CD4-positive, alpha-beta T cell treated with Interferon gamma for 1 hour (primary cell): ENCODE measurements at regions not wholly inside any gene's neighbourhood (a gene's known extent, or its start where the extent isn't known, plus 50 kb on each side); places are given as distances from the start of the nearest gene placed in this dataset.

ENCODE experiments used
- DNase-seq: peaks from one replicate; pipeline ENCODE4 v3.0.0-alpha.2; 2020

DNA sequence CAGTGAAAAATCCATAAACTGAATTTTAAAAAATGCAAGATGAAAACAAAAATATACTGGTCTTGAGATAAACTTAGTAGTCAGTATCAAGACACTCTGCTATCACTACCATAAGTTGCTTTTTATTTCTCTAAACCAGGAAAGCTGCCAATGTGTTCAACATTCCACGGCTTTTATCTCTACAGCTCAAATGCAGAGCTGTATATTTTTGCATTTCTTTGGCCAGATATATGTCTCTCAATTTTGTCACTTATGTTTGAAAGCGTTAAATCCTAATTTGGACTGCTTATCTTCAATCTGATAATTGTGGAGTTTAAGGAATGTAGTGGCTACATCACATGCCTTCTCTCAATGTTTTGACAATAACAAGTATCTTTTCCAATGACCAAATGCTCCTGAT, 609.5 kb downstream of the EPHA4 start:
- DNase-seq = no peak

DNA sequence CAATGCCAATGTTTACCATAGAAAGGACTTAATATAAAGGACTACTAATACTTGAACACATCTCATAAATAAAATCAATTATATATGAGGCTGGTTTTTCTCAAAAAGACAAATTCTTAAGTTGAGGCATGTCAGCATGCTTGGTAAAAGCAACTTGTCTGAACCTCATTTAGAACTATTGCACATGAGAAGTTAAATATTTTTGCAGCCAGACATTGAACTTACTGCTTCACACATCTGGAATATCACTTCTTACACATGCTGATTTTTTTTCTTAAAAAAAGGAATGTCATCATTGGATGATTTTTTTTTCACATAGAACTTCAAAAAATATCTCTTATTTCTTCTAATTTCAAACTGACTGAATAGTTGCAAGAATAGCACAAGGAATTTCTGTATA, 609.0 kb downstream of the EPHA4 start:
- DNase-seq = no peak

DNA sequence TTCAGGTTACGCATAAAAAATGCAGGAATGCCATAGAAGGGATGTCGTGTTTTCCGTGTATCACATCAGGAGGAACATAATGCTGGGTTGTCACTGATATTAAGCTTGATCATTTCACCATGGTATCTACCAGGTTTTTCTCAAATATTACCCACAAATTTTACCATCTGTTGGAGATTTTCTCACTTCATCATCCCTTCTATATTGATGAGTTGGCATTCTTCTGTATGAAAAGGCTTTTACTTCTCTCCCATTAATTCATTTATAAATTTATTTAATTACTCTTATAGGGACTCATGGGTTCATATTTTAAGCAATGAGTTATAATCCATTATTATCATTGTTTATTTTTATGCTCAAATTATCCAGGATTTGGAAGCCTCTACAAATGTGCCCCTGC, 608.2 kb downstream of the EPHA4 start:
- DNase-seq = no peak

DNA sequence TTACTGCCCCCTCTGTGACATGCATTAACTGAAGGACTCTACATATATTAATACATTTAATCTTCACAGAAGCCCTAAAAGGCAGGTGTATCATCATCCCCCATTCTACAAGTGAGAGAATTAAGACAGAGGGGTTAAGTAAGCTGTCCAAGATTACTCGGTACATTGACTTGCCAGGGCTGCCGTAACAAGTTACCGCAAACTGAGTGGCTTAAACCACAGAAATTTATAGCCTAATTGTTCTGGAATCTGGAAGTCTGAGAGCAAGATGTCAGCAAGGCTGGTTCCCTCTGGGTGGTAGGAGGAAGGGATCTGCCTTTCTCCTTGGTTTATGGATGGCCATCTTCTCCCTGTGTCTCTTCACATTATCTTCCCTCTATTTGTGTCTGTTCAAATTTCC, 605.5 kb downstream of the EPHA4 start:
- no peak for DNase-seq

DNA sequence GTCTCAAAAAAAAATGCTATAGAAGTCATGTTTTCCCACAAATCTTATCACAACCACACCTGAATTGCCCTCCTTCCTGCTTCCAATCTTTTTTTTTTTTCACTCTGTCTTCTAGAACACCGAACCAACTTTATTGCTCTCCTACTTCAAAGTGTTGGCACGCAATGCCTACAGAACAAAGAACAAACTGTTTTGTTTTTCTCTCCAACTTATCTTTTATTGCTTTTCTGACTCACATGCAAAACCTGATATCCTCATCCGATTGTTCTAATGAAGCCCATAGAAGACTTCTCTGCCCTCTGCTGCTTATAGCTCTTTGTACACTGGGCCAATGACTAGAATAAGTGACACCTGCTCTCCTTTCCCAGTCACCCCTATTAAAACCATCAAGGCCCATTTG, 602.8 kb downstream of the EPHA4 start:
- no peak for DNase-seq

DNA sequence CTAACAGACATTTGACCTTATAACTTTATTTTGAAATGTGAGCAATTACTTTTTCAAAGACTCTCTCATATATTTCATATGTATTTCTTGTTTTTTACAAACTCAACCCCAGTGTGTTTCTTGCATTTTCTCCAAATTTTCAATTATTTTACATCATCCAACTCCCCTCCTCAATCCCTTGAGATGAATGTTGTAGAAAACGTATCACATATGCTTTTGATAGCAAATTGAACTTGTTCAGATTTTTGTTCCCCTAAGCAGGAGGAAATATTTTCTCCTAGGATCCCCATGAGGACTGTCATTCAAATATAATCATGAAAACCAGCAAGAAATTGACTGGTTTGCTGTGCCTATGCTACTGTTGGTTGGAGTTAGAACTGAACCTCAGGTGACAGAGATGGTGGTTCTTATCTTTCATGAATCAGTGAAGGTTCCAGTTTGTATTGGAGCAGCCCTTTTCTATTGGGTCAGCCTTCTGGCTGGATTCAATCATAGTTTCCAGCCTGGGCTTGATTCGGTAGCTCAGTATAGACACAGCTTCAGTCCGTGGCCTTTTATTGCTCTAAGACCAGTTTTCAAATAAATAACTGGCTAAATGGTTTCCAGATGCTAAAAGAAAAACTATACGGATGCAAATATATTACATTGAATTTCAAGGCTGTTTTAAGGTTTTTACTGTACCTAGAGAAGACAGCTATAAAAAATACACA, 591.0 kb downstream of the EPHA4 start:
- no peak for DNase-seq

DNA sequence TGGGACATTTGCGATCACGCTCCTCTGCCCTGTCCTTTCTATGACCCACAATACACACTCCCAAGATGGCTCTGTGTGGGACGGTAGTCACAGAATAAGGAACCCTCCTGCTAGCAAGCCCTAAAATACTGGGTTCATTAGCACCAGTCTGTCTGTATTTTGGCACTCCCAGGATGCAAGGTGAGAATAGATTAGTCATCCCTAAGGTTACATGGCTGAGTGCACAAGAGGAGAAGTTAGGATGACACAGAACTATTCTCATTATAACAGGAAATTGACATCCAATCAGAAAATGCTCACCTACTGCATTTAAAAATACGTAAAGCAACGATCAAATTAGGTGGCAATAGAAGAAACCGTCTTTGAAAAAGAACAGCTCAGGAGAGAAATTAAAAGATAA, 590.2 kb downstream of the EPHA4 start:
- DNase-seq = no peak

DNA sequence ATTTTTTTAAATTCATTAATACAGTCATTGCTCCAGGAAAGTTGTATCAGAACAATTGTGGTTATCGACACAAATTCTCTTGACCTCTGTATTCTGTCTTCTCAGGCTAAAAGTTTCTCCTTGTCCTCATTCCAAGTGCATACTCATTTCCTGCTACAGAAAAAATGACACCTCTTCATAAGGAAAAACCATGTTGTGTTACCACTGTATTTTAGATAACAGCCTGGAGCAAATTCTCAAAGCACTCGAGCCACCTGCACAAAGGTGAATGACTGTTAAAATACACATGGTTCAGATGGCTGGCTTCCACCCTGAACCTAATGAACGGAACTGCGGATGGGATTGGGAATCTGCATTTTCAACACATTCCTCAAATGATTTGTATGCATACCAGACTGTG, 586.5 kb downstream of the EPHA4 start:
- no peak for DNase-seq

DNA sequence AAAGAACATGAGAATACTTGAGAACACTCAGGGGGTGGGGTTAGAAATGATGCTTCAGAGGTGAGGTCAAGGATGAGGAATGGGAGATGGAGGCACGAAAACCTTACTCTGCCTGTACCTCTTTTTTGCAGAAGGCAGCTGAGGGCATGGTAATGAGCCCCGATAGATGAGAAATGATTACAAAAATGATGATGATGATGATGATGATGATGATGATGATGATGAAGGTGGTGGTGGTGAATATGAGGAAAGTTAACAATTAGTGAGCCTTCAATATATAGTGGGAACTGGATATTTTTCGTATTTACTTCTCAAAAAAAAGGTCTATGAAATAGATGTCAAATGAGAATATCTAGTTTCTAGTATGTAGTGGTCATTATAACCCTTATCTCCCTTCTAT, 584.3 kb downstream of the EPHA4 start:
- DNase-seq = no peak

DNA sequence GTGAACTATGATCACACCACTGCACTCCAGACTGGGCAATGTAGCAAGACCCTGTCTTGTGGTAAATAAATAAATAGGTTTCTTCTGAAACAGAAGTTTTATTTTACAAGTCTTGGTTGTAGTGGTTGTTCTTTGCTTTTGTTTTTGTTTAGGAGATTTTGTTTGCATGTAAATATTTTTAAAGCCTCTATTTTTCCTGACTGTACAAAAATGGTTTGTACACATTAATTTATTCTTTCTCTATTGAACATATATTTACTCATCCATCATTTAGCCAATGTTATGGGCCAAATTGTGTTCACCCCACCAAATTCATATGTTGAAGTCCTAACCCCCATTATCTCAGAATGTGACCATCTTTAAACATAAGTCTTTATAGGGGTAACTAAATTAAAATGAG, 580.1 kb downstream of the EPHA4 start:
- DNase-seq = no peak

DNA sequence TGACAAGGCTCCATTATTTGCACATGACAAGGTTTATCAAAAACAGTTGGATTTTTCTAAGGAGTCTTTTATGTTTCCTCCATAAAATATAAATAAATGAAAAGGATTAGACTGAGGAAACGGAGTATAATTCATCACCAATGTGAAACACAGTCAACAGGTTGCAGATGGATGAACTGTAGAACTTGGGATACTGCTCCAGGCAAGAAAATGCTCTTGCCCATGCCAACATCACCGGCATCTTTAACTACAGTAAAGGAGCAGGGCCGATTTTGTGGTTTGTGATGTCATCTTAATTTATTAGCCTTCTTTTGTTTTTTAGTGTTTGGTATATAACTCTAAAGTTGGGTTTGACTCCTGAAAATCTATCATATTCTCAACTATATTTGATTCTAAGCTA, 577.3 kb downstream of the EPHA4 start:
- no peak for DNase-seq

DNA sequence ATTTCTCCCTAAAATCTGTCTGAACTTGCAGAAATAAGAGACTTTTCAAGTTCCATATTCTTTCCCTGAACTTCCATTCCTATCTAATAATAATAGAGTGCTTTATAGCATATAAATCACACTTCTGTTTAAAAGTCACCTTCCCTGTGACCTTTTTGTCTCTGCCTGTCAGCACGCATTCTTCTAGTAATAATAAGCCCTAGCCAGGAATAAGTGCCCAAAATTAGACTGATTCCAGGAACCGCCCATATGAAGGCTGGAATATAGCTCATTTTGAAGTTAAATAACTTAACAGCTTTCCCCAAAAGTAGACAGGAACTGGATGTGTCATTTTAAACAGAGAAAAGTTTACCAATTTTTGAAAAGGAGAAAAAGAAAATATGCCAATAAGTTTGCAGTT, 576.5 kb downstream of the EPHA4 start:
- no peak for DNase-seq

DNA sequence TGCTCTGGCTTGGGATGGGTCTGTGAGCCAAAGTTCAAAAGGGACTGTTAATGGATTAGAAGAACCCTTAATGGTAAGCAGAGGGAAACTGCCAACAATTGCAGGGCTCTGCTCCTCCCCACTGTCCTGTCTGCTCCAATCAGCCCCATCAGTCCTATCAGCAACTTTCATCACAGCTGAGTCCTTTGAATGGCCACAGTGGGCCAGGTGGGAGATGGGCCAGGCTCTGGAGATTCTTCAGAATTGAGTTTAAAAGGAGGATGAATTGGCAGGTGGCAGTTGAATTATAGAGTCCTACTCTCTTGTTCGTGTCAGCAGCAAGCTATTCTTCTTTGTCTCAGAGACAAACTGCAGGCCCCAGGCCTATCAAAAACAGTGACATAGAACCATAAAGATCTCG, 573.9 kb downstream of the EPHA4 start:
- DNase-seq = no peak

DNA sequence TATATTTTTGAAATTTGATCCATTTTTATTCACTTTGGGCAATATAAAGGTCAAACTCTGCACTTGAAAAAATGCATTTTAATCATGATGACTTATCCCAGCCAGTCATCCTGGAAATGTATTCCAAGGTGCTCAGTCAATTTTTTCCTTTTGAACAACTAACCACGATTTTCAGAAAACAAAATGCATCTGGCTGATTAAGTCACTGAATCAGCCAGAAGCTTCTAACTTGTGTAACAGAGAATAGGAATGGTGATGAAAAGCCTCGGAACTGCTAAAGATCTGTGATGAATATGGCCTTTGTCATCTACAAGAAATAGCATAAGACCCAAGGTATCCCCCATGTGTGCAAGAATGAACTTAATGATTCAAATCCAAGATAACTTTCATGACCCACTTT, 572.7 kb downstream of the EPHA4 start:
- no peak for DNase-seq

DNA sequence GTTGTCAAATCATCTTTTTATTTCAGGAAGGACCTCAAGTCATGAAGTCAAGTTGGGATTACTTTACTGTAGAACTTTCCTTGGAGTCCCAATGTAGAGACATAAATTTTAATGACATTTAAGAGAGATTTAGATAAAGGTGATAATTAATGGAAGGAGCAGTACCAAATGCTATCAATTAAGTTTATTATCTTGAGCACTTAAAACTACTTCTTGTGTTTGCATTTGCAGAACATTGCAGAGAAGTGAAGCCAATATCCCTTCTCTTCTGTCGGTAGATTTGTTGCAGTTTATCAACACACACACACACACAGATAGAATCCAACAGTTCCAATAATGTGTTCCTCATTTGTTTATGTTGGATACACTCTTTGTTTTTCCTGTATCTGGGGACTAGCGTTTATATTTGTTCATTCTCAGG, 570.7 kb downstream of the EPHA4 start:
- no peak for DNase-seq

DNA sequence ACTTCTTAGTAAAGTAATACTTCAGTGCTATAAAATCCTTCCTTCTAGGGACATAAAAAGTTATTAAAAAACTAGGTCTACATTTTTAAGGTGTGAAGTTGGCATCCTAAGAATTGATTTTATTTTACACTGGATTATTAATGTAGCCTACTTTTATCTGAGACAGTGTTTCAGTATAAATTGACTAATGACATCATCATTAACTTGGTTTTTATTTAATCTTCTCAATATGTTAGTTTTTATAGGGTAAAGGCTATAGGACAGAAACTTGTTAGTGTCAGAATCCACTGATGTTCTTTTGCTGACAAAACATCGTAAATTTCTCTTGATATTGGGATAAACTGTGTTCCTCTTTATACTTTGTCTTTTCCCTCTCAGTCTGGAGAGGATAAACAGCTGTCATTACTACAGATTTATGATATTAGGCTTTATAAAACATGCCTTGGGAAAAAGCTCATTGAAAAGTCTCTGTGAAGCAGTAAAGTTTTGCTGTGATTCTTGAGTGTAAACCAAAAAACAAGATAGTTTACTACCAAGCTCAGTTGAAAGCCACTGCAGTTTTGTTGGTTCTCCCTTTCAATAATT, 569.9 kb downstream of the EPHA4 start:
- no peak for DNase-seq

DNA sequence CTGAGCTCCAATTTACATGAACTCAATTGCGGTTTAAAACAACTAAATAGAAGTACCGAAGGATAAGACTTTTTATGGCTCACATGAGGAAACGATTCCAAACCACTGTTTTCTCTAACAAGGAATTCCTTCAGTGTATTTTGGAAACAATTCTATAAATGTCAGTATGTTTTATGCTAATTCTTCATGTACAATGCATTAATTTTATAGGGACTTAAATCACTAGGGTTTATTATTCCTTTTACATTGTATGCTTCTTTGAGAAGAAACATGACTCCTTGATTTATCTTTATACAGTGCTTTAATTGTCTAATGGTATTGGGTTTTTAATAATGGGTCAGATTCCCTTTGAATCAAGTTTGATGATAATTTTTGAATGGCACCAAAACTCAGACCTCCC, 566.8 kb downstream of the EPHA4 start:
- DNase-seq = no peak

DNA sequence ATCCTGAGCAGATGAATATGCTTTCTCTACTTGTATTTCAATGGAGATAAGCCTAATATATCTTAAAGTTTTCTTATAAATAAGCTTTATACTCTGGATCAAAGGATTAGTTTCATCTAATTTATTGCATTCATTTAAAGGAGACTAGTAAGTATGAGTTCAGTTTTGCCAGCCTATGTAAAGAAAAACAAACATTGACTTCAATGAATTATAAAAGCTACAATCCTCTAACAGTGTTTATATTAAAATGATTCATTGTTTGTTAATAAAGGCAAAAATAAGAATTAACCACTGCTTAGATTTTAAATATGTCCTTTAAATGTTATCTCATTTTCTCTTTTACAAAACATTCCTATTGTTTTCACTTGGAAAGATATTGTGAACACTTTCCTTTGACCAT, 566.0 kb downstream of the EPHA4 start:
- DNase-seq = no peak

DNA sequence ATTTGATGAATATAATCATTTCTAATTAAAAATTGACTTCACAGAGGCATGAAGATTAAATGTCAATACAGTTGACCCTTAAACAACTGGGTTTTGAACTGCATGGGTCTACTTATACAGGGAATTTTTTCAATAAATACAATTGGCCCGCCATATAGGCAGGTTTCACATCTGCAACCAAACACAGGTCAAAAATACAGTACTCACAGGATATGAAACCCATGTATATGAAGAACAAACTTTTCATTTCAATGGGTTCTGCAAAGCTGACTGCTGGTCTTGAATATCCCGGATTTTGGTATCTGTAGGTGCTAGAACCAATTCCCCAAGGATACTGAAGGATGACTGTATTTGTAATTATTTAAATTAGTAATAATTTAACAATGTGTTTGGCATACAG, 555.6 kb downstream of the EPHA4 start:
- DNase-seq = no peak

DNA sequence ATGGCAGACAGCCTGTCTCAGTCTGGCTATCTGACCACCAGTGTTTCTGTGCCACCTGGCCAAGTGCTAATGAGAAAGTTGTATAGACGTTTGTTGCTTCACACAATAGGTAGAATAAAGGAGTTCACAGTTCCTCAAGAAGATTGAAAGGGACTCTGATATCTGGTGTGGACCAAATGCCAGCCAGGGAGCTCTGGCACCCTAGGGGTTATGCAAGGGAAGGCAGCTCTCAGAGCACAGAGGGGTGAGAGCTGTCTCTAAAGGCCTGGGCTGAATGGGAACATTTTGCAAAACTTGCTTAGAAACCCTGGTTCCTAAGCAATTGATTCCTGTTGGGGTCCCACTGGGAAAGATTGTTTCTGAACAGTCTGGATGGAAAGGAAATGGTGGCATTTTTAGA, 553.8 kb downstream of the EPHA4 start:
- DNase-seq = no peak

DNA sequence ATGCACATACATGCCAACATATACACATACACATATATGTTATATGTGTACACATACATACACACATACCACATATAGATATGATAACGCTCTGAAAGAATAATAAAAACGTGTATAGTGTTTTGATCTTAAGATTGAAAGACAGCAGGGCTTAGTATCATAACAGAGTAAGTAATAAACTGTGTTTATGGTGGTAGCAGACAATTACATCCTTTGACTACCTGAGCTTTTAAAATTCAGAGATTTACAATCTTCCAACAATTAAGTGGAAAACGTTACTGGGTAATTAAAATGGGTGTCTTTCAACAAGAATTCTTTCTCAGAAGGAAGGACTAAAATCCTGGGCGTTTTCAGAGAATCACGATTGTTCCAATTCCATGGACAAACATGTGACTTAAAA, 552.4 kb downstream of the EPHA4 start:
- DNase-seq = no peak

DNA sequence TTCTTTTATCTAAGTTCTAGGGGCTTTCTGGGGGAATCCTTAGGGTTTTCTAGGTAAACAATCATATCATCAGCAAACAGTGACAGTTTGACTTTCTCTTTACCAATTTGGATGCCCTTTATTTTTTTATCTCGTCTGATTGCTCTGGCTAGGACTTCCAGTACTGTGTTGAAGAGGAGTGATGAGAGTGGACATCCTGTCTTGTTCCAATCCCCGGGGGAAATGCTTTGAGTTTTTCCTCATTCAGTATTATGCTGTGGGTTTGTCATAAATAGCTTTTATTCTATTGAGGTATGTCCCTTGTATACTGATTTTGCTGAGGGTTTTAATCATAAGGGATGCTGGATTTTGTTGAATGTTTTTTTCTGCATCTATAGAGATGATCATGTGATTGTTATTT, 549.5 kb downstream of the EPHA4 start:
- DNase-seq = no peak

DNA sequence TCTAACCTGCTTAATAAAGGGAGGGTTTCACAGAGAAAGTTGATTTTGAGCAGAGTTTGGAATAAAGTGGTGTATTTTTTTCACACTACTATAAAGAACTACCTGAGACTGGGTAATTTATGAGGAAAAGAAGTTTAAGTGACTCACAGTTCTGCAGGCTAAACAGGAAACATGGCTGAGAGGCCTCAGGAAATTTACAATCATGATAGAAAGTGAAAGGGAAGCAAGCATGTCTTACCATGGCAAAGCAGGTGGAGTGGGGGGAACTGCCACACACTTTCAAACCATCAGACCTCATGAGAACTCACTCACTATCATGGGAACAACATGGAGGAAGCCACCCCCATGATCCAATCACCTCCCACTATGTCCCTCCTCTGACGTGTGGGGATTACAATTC, 546.7 kb downstream of the EPHA4 start:
- DNase-seq = no peak

DNA sequence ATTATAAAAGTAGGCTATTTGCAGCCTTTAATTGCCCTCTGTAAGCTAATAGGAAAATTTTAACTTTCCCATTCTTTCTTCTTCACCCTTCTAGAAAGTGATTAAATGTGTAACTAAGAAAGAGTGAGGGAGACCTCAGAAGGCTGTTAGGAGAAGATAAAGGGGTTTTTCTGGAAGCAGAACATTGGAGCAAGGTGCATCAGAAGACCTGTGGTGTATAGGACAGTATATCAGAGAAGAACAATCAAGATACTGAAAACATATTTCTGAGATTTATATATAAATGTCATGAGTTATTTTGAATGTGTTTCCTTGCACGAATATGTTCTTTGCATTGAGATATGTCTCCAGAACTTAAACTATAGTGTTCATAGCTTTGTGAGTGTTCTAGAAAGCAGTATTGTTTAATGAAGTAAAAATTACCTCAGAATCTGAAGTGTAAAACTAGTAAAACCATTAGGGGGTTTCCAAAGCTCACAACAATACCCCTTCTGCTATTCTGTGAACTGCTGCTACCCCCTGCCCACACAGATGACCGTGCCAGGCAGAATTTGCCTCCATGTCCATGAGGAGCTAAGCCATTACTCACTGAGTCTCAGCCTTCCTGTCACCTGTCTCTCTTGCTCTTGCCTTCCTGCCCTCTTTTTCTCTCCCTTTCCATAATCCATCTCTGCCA, 537.9 kb downstream of the EPHA4 start:
- DNase-seq = no peak

DNA sequence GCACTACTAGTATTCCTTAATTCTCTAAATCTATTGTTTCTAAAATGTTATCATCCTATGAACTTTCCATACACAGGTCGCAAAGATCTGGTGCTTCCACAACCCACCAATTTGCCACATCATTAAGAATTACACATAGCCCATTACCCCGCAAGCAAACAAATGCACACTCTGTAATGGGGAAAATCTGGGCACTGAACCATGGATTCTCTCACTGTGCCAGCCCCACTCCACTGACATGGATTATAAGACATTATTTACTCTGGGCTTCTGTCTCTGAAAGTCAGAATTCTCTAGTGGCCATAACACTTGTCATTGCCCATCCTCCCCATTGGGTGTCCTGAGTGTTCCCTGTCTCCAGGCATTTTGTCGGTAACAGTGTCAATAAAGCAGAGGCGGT, 537.1 kb downstream of the EPHA4 start:
- DNase-seq = no peak
